Spleen (tissue), 7 donors: ENCODE measurements at regions not wholly inside any gene's neighbourhood (a gene's known extent, or its start where the extent isn't known, plus 50 kb on each side); places are given as distances from the start of the nearest gene placed in this dataset.
"Not testable (repeated sequence)": the region's sequence is repeated elsewhere in the genome, so short reads cannot be mapped to it uniquely, and the experiment has no call there.

Experiments used
- CTCF ChIP-seq, 11 experiments: fragments of 200-600 bp in 7 of 11; fragments of 450-650 bp in 4 of 11; sonication (generic) in 4 of 11; IDR thresholded peaks in 8 of 11; conservative IDR thresholded peaks in 3 of 11; 1 replicate in 7 of 11; 2 replicates in 4 of 11; pipeline versions ENCODE4 v1.4.0 to v1.8.0; 2016 to 2021; ENCODE audit warnings: antibody characterized with exemption in 11 of 11, inconsistent platforms in 4 of 11, mild to moderate bottlenecking in 1 of 11
- POLR2A ChIP-seq, 3 donors: fragments of 450-650 bp; IDR thresholded peaks; one replicate each; pipeline ENCODE4 v1.5.1; 2017; ENCODE audit warnings: antibody characterized with exemption in 3 of 3, mild to moderate bottlenecking in 1 of 3
- donor health status: DM: no; HTN: no; CAD: no; lungs with moderate emphysema.
- donor health status: DM: no; HTN: no; CAD: no.
- donor health status: DM: no; HTN: no; CAD: no.

- not testable (repeated sequence) for TF ChIP-seq CTCF (IDR thresholded peaks at IDR 0.05 in 8 of 11, conservative IDR thresholded peaks at IDR 0.05 in 3 of 11); POLR2A (IDR thresholded peaks at IDR 0.05)
Observed at GRCh38 chr12:59316354-59316753, 279.5 kb upstream of the SLC16A7 start.
